GM23248 (cell line): ENCODE measurements at regions not wholly inside any gene's neighbourhood (a gene's known extent, or its start where the extent isn't known, plus 50 kb on each side); places are given as distances from the start of the nearest gene placed in this dataset.

Experiments
- EZH2 ChIP-seq: fragments of 200-600 bp; sonication (generic); IDR thresholded peaks from 2 replicates; pipeline ENCODE4 v1.6.1; 2018; ENCODE audit warnings: antibody characterized with exemption, mild to moderate bottlenecking; ENCODE audit not compliant: insufficient read depth, poor library complexity, severe bottlenecking
- EZH2phosphoT487 ChIP-seq: fragments of 200-600 bp; sonication (generic); IDR thresholded peaks from 2 replicates; pipeline ENCODE4 v1.6.1; 2018; ENCODE audit warnings: antibody characterized with exemption, moderate library complexity, mild to moderate bottlenecking, low read depth; ENCODE audit not compliant: insufficient read depth

DNA sequence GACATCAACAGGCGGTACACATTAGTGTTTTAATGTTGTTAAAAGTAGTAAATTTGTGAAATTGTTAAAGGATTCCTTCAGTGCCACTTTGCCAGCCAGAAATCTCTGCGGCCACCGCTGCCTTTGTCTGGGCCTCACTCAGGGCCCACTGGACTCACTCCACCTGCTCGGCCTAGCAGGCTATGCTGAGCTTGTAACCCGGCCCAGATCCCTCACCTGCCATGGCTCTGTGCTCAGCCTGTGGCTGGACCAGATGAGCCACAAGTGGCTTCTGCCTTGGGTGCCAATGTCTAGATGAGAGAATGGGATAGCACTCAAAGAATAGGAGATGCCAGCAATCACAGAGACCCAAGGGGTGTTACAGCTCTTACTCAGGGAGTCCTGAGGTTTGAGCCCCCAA, 1228.0 kb downstream of the DIAPH3 start:
- no peak for TF ChIP-seq EZH2phosphoT487
- TF ChIP-seq EZH2 = no peak
